HG03442 (cell line): ENCODE measurements at regions not wholly inside any gene's neighbourhood (a gene's known extent, or its start where the extent isn't known, plus 50 kb on each side); places are given as distances from the start of the nearest gene placed in this dataset.
"Not testable (repeated sequence)": the region's sequence is repeated elsewhere in the genome, so short reads cannot be mapped to it uniquely, and the experiment has no call there.

Source experiments
- ATAC-seq: cut with Tn5 transposase; IDR thresholded peaks from one replicate; pipeline ENCODE4 v1.9.1; 2021; ENCODE audit warnings: mild to moderate bottlenecking, moderate library complexity; ENCODE audit not compliant: unreplicated experiment

DNA sequence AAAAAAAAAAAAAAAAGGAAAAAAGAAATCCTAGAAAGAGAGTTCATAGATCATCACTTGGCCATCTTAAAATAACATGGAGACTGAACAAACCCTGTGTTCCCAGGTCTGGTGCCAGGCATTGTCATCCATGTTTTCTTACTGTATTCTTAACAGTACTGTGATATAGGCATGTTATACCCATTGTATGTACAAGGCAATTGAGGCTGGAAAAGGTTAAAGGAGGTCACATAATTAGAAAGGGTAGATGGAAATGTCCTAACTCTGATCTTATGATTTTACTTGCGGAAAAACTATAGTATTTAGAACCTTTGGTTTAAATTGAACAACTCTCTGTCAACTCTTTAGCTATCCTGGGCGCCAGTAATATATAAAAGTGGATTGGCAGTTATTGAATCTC lies 478.2 kb upstream of the RGS6 start:
- no peak for ATAC-seq

DNA sequence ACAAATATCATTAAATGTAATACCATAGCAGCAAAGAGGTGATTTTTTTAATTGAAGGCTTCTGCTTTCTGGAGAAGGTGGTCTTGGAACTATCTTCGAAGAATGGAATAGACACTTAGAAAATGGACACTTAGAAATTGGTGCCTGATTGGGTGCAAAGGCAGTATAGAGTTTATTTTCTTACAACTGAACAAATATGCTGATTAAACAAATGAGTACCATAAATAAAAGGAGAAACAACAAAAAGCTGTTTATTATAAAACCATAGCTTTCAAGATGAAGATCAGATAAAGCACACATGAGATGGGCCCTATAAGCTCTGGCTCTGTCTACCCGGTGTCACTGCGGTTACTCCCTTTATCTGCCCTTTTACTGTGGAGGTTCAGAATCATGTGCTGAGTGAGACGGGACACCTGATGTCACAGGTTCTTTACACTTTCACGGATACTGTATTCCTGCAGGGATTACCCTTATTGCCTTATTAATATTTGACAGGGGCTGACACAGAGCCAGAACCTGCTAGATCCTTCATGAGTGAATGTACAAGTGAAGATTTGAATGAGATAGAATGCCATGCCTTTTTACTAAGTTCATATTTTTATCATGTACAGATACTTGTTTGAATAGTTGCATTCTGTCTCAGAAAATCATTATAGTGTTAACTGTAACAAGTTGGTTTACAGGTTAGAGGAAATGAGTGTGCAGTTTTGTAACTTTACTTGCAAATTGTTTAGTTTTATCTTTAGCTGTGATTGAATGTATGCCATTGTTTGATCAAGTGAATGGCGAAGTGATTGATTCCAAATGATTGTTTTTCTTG lies 477.5 kb upstream of the RGS6 start:
- ATAC-seq = no peak

DNA sequence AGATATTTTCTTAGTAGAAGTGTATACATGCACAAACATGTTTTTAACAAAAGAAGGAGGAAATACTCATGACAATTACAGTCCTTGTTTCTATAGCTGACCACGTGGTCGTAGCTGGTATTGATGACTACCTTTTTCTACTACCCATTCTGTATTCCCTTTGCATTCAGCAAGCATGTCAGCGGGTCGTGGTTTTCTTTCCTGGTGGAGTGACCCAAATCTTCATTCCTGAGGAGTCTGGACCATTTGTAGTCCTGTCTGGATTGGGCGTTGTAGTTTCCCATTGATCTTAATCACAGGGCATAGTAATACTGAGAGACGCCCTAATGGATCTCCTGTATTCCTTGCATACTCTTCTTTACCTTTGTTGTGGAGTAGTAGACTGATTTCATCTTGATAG lies 472.1 kb upstream of the RGS6 start:
- no peak for ATAC-seq

DNA sequence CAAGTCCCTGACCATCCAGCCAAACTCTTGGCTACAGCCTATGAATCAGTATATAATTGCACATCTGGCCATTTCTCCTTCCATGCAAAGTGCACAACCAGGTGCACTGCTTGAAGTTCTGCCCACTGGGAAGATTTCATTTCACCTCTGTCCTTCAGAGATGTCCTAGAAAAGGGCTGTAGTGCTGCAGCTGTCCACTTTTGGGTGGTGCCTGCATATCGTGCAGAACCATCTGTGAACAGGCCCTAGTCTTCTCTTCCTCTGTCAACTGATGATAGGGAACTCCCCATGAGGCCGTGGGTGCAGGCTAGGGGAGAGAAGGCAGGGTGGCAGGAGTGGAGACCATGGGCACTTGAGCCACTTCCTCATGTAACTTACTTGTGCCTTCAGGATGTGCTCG lies 470.6 kb upstream of the RGS6 start:
- not testable (repeated sequence) for ATAC-seq

DNA sequence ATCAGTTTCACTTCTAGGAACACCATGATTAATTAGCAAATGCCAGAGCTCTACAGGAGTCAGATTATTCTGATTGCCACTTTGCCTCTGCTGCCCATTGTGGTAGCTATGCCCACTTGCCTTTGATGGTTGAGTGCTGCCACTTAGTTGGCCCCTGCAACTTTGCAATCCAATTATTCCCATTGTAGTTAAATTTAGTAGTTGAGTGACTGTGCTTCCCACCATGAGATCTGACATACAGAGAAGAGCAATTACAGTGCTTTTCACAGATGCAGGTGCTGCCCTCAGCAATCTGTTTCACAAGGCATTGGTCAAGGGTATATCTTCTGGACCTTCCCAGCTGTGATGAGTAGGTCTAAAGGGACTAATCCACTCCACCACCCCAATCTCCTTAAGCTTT lies 468.4 kb upstream of the RGS6 start:
- ATAC-seq = no peak

DNA sequence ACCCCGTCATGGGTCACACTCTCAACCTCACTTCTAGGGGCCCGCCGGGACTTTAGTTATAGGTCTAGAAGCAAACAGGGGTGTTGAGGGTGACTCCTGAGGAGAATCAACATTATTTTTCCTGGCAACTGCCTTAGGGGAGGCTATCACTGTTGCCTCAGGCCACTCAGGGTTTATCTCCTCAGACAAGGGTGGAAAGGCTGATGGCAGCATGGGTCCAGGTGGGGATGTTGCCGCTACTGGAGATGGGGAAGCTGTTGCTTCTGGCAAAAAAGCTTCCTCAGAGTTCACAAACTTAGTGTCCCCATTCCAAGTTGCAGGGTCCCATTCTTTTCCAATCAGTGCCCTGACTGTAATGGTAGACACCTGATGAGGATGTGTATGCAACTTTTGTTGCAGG lies 467.4 kb upstream of the RGS6 start:
- no peak for ATAC-seq

DNA sequence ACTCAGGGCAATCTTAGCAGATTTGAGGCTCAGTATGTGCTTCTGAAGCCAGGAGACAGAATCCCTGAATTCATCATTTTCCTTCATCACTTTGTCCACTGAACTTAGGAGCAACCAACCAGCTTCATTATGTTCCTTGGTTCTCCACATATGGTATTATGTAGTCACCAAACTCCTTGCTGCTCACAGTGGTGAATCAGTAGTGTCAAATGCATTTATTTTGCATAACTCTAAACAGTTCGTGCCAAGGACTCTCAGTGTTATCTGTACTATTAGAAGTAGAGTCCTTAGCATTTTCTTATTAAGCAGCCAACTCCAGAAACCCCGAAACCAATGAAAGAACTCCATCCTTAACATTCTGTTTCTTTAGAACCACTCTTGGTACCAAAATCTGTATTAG lies 466.9 kb upstream of the RGS6 start:
- no peak for ATAC-seq

DNA sequence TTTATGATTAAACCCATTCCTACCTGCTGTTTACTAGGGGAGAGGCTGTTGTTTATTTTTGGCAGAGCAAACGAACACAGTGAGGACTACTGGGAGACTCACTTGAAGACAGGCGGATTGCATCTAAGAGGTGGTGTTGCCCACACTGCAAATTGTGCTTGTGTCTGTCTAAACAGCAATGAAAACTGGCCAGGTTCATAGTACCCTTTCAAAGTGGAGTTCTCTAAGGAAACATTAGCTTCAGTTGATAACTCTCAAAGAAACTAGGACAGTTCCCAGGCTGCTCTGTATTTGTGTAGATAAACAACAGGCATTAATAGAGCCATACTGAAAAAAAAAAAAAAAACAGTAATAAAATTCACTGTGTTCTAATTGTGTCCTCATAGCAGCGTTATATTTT lies 466.0 kb upstream of the RGS6 start:
- ATAC-seq = no peak

DNA sequence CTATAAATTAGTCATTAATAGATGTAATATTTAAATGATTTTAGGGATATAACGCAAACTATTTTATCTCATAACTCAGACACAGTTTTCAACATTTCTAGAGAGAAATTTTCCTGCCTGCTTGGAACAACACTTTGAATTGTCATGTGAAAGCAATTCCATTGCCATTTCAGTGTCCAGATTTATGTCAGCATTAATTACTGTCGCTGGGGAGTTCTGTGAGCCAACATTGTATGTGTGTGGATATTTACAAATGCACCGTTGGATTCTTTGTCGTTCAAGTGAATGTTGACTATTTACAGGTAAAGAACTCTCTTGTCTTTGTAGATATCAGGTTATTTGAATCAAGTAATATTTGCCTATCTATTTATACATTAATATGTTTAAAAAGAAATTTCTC lies 465.3 kb upstream of the RGS6 start:
- no peak for ATAC-seq

DNA sequence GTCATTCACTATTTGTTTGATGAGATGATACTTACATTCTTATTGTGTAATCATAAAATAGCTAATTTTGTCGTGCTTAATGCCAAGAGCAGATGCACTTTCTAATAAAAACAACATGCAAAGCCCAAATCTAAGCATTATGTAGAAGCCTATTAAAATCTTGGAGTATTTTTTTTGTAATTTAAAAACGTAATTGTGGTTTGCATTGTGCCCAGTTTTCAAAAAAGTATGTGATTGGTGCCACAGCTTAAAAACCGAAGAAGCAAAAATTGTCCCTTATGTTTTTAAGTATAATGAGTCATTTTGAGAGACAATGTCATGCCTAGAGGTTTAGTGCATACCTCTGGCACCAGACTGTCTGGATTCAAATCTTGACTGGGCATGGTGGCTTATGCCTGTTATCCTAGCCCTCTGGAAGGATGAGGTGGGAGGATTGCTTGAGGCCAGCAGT lies 464.8 kb upstream of the RGS6 start:
- no peak for ATAC-seq

DNA sequence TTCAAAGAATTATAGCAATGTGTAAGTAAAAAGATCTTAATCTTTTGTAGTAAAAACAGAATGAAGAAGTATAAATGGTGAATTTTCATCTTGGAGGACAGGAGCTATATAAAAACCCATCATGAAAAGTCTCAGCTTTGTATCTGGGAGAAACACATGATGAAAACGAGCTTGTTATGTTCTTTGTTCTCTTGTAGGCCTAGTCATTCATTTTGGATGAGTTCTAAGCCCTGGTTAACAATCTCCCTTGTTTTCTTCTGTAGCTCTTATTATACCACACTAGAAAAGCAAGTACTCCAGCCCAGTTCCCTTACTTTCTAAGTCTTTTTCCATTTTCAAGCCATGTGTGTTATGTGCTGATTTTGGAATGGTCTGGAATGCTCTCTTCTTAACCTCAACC lies 463.5 kb upstream of the RGS6 start:
- no peak for ATAC-seq

DNA sequence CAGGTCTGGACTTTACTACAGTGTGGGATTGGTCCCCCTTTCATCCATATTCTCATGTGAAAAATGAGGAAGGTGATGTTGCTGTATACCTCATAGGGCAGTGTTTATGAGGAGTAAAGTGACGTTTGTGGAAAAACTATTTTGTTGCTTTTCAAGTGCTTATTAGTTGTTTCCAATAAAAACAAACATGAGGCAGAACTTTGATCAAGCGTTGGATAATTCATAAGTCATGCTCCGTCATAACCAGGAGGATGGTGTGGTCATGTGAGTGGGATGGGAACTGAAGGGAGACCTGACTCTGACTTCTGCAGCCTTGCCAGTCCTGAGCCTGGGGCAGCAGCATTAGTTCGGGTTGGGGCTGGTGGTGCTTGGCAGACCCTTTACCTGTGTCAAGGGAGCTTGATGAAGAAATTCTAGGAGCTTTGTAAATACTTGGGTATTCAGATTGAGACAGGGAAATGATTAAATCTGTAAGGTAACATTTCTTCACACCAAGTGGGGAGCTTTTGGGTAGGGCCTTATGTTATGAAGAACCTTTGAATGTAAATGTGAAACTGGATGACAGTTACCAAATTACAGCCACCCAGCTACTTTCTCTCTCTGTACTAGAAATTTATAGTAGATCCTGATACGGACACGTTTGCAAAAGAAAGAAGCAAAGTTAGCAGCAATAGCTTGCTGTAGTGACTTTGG lies 462.4 kb upstream of the RGS6 start:
- ATAC-seq = no peak

DNA sequence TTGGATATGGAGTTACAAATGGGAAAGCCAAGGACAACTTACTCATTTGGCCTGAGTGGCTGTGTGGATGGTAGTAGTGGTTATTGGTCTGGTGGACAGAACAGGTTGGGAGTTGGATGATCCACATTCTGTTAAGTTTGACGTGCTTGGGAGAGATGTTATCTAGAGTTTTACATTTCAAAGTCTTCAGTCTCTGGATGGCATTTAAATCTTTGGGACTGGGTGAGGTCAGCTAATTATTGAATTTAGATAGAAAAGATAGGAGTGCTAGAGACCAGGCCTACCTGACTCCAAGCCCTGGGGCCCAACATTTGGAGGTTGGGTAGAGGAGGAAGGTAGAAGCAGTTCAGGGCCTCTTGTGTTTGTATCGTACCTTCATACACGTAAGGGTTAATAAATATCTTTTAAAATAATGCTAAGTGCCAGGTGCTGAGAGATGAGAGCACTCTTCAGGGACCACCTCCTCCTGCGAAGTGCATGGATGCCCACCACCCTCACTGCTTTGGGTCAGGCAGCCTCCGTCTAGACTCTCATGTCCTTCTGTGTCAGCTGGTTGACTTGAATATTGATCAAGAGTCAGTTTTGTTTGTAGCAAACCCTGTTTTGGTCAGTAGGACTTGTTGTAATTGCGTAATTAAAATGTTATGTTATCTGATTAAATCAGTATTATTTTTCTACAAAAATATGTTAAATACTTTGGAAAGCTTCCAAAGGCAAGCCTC lies 460.4 kb upstream of the RGS6 start:
- ATAC-seq = no peak

DNA sequence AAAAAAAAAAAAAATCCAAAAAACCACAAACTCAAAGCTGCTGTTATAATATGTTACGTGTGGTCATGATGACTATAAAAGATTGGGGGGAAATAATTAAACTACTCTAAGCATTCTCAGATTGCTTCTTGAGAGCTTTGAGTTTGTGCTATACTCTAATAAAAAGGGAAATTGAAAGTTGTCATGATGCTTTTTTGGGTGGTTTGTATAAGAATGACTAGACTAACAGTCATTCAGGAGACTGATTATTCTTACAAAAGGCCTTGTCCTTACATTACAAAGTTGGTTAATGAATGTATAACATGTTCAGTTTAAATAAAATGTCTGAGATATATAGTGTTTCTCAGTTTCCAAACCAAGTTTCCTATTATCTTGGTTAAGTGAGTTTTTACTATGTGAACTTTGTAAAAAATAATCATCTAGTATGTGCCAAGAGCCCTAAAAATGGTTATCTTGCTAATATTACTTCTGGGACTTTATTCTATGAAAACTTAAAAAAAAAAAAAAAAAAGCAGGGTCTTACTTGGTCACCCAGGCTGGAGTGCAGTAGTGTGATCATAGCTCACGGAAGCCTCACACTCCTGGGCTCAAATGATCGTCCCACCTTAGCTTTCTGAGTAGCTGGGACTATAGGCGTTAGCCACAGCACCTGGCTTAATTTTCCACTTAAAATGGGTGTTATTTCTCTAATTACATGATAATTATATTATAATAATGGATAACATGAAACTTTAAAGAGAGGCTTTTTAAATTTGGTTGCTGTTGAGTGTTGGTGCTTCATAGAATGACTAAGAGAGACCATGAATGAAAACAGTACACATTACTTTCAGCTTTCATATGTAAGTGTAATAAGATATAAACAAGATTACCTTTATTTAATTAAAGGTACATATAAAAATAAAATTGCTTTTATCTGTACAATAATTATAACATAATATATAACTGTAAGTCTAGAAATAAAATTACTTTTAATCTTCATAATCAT lies 459.6 kb upstream of the RGS6 start:
- peak; percentile 60 for ATAC-seq

DNA sequence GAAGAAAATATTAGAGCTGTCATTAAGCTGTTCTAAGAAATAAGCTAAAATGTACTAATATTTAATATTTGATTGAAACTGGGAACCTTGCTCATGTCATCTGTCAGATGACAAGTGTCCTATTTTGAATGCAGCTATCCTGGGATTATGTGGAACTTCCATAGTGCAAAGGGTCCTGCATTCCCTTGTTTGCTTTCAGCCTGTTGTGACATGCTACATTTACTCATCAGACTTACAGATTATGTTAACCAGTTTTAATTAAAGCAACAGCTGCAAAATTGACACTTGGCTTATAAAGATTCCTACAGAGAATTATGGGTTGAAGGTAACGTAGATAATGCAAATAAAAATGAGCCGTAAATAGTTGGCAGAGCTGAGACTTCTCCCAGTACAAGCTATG lies 458.4 kb upstream of the RGS6 start:
- no peak for ATAC-seq

DNA sequence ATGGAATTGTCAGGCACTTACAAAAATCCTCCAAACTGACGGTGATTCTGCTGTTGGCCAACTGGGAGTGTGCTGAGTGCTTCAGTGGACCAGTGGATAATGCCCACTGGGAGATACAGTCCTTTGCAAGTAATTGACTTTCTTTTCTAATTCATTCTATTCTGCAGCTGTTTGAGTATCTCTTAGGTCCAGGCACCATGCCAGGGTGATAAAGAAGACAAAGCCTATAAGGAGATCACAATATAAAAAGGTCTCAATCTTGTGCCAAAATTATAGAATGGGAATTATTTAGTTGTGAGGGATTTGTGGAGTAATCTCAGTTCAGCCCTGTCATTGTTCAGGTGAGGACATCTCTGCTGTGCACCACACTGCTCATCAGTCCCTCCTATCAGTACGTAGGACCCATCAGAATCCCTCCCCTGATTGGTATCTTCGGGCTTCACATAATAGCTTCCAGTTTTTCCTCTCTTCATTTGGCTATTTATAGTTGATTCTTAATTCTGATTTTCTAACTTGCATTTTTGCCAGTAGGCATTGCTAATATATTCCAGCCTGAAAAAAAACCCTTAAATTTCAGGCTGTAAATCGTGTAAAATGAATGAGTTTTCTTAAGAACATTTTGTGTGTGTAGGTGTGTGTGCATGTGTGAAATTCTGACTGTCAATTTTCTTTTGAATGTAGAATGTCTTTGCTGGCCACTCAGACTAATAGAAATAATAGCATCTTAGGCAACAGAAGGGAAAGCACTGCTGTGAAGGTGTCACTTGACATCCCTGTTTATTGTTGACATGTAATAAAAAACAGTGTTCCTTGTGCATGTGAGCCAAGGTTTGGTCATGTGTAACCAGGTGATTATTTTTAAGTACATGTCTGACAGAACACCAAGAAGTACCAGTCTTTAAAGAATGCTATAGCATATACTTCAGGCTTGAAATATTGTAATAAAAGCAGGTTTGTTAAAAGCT lies 457.6 kb upstream of the RGS6 start:
- no peak for ATAC-seq

DNA sequence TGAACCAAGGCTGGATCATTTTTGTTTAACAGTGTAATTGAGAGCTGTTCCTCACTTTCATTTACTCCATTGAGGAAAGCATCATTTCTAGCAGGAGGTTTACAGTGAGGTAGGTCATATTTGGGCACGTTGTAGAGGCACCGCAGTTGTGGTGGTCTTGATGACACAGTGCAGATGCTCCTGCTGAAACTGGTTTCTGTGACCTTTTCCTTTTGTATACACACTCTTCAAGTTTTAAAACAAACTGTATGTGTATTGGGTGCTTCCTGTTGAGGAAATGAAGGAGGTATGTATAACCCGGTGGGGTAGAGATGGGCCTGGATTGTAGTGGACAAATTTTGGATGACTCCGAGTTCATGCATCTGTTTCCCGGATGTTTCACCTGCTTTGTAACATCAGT lies 456.3 kb upstream of the RGS6 start:
- ATAC-seq = no peak

DNA sequence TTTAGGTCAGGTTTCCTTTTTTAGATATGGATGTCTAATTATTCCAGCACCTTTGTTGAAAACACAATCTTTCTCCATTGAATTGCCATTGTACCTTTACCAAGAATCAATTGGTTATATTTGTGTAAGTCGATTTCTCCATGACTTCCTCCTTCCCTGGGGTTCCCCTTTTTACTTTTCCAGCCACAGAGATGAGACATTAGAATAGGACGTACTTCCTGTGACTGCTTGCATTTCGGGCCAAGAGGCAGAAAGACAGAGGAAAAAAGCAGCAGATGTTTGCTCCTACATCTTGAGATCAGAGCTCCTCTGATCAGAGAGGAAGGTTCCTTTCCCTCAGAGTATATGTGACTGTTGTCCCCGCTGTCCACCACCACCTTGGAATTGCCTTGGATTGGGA lies 453.7 kb upstream of the RGS6 start:
- no peak for ATAC-seq

DNA sequence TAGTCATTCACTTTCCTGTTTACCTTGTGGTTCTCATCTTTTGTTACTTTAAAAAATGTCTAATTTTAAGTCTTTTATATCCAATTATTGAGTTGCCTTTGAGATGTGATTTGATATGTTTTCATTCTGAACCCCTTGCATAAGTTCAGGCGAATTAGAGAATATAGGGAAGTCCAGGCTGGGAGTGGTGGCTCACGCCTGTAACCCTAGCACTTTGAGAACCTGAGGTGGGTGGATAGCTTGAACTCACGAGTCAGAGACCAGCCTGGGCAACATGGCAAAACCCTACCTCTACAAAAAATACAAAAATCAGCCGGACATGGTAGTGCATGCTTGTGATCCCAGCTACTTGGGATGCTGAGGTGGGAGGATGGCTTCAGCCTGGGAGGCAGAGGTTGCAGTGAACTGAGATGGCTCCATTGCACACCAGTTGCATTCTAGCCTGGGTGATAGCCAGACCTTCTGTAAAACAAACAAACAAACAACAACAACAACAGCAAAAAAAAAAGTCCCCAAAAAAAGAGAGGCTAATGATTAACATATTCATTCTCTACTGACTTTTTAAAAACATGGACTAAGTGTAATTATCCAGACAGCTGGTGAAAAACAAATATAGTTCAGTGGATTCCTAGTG lies 451.1 kb upstream of the RGS6 start:
- ATAC-seq = no peak
